H1 (cell line): ENCODE measurements at regions not wholly inside any gene's neighbourhood (a gene's known extent, or its start where the extent isn't known, plus 50 kb on each side); places are given as distances from the start of the nearest gene placed in this dataset.

ENCODE experiments used
- CTCF ChIA-PET: fragments of 300-600 bp; sonication (Branson Sonifier 250); formaldehyde crosslinking; loops from one replicate; lab custom pipeline; 2021; ENCODE audit not compliant: partially characterized antibody; lab: Charles Lee
- POLR2A ChIA-PET: fragments of 300-600 bp; sonication (Branson Sonifier 250); formaldehyde crosslinking; loops from one replicate; lab custom pipeline; 2021; ENCODE audit warnings: inconsistent platforms; ENCODE audit not compliant: partially characterized antibody; lab: Charles Lee
- DNase-seq, 2 experiments: peaks; one replicate each; pipeline versions ENCODE4 v3.0.0 to v3.0.0-alpha.2; 2010 to 2022; ENCODE audit warnings: low spot score in 2 of 2, low read depth in 1 of 2, mixed read lengths in 1 of 2
- FAIRE-seq: peaks from 2 replicates; lab custom pipeline; 2011; peaks lifted over from hg19 to GRCh38; lab: Jason Lieb, UNC
- H2AFZ ChIP-seq: 2 replicates; pipeline ENCODE4 v1.8.1; 2012; ENCODE audit warnings: low read length, inconsistent platforms
- H2AK5ac ChIP-seq: 2 replicates; pipeline ENCODE4 v1.6.1; 2013; ENCODE audit warnings: low read depth, low read length
- H2BK120ac ChIP-seq: replicated peaks from 2 replicates; pipeline ENCODE3; 2013; ENCODE audit warnings: low read depth, low read length, inconsistent platforms
- H2BK12ac ChIP-seq: 2 replicates; pipeline ENCODE4 v1.6.1; 2013; ENCODE audit warnings: low read depth, low read length
- H2BK15ac ChIP-seq: 2 replicates; pipeline ENCODE4 v1.6.1; 2013; ENCODE audit warnings: low read length
- H2BK20ac ChIP-seq: 2 replicates; pipeline ENCODE4 v1.6.1; 2013; ENCODE audit warnings: low read length
- H2BK5ac ChIP-seq: 2 replicates; pipeline ENCODE4 v1.6.1; 2013; ENCODE audit warnings: low read depth, low read length
- H3K14ac ChIP-seq: 2 replicates; pipeline ENCODE4 v1.6.1; 2013; ENCODE audit warnings: inconsistent platforms; ENCODE audit not compliant: insufficient read length
- H3K18ac ChIP-seq: 2 replicates; pipeline ENCODE4 v1.6.1; 2013; ENCODE audit warnings: low read length; ENCODE audit errors: extremely low read depth
- H3K23ac ChIP-seq: 2 replicates; pipeline ENCODE4 v1.6.1; 2013; ENCODE audit warnings: inconsistent platforms; ENCODE audit not compliant: insufficient read length
- H3K23me2 ChIP-seq: 2 replicates; pipeline ENCODE4 v1.6.1; 2013; ENCODE audit warnings: low read depth, low read length
- H3K27ac ChIP-seq: 2 replicates; pipeline ENCODE4 v1.6.1; 2011; ENCODE audit warnings: low read depth, low read length, inconsistent platforms
- H3K27me3 ChIP-seq, 4 experiments: replicated peaks in 1 of 4; 1 replicate in 1 of 4; 2 replicates in 3 of 4; pipeline versions ENCODE4 v1.6.1 to v1.8.1; 2011 to 2013; ENCODE audit warnings: low read length in 3 of 4, mild to moderate bottlenecking in 3 of 4, inconsistent platforms in 2 of 4, mixed read lengths in 2 of 4, moderate library complexity in 1 of 4; ENCODE audit not compliant: control insufficient read depth in 3 of 4, insufficient read depth in 3 of 4; ENCODE audit errors: extremely low read depth in 1 of 4
- H3K36me3 ChIP-seq, 4 experiments: 2 replicates each; pipeline versions ENCODE4 v1.6.1 to v1.8.1; 2011 to 2013; ENCODE audit warnings: mild to moderate bottlenecking in 4 of 4, low read length in 3 of 4, moderate library complexity in 2 of 4, control low read depth in 1 of 4, inconsistent platforms in 1 of 4; ENCODE audit not compliant: insufficient read depth in 4 of 4, control insufficient read depth in 2 of 4
- H3K4ac ChIP-seq: replicated peaks from 2 replicates; pipeline ENCODE3; 2013; ENCODE audit warnings: low read length, low read depth, mixed read lengths, inconsistent platforms; ENCODE audit not compliant: insufficient read length
- H3K4me1 ChIP-seq, 4 experiments: replicated peaks in 1 of 4; 1 replicate in 1 of 4; 2 replicates in 3 of 4; pipeline versions ENCODE4 v1.6.1 to v1.8.1; 2011 to 2013; ENCODE audit warnings: low read length in 3 of 4, inconsistent platforms in 2 of 4, mixed read lengths in 1 of 4; ENCODE audit not compliant: insufficient read depth in 4 of 4, control insufficient read depth in 3 of 4
- H3K4me2 ChIP-seq, 2 experiments: 2 replicates each; pipeline versions ENCODE4 v1.6.1 to v1.8.1; 2011 to 2013; ENCODE audit warnings: low read depth in 2 of 2, low read length in 2 of 2, control low read depth in 1 of 2, inconsistent platforms in 1 of 2, mild to moderate bottlenecking in 1 of 2; ENCODE audit not compliant: insufficient read depth in 1 of 2
- H3K4me3 ChIP-seq, 4 experiments: fragments of 200-600, 300-600 bp in 1 of 4; sonication (generic), shearing (Covaris generic), sonication (Bioruptor Twin) in 1 of 4; 2 replicates each; pipeline versions ENCODE4 v1.5.1 to v1.8.1; 2011 to 2016; ENCODE audit warnings: low read length in 4 of 4, low read depth in 3 of 4, control low read depth in 2 of 4, inconsistent platforms in 2 of 4, mild to moderate bottlenecking in 2 of 4, mixed read lengths in 1 of 4, moderate library complexity in 1 of 4; ENCODE audit not compliant: insufficient read depth in 2 of 4; ENCODE audit errors: extremely low read depth in 1 of 4
- H3K56ac ChIP-seq: replicated peaks from 2 replicates; pipeline ENCODE3; 2013; ENCODE audit warnings: low read depth, mild to moderate bottlenecking, mixed read lengths, low read length, inconsistent platforms; ENCODE audit not compliant: insufficient read length
- H3K79me1 ChIP-seq: 2 replicates; pipeline ENCODE4 v1.6.1; 2013; ENCODE audit warnings: low read depth, low read length, control low read depth
- H3K79me2 ChIP-seq, 2 experiments: 2 replicates each; pipeline versions ENCODE4 v1.6.1 to v1.8.1; 2012 to 2013; ENCODE audit warnings: low read length in 2 of 2, mild to moderate bottlenecking in 2 of 2, inconsistent platforms in 1 of 2; ENCODE audit not compliant: insufficient read depth in 2 of 2, control insufficient read depth in 1 of 2
- H3K9ac ChIP-seq, 4 experiments: replicated peaks in 1 of 4; 1 replicate in 1 of 4; 2 replicates in 3 of 4; pipeline versions ENCODE4 v1.6.1 to v1.8.1; 2011 to 2013; ENCODE audit warnings: low read depth in 3 of 4, low read length in 3 of 4, control low read depth in 2 of 4, mild to moderate bottlenecking in 2 of 4, moderate library complexity in 2 of 4, inconsistent platforms in 1 of 4; ENCODE audit errors: extremely low read depth in 1 of 4
- H3K9me3 ChIP-seq, 2 experiments: 2 replicates each; pipeline versions ENCODE4 v1.6.1 to v1.8.1; 2012 to 2013; ENCODE audit warnings: mild to moderate bottlenecking in 2 of 2, moderate library complexity in 2 of 2, control low read depth in 1 of 2, inconsistent platforms in 1 of 2, low read depth in 1 of 2, low read length in 1 of 2, mixed read lengths in 1 of 2; ENCODE audit not compliant: insufficient read depth in 2 of 2
- H4K20me1 ChIP-seq, 2 experiments: replicated peaks in 1 of 2; 2 replicates each; pipeline versions ENCODE3 to v1.8.1; 2011 to 2013; ENCODE audit warnings: inconsistent platforms in 2 of 2, low read length in 2 of 2, mild to moderate bottlenecking in 1 of 2; ENCODE audit not compliant: insufficient read depth in 2 of 2, control insufficient read depth in 1 of 2
- H4K5ac ChIP-seq: 2 replicates; pipeline ENCODE4 v1.6.1; 2013; ENCODE audit warnings: low read length, low read depth, mixed read lengths, inconsistent platforms; ENCODE audit not compliant: insufficient read length
- H4K8ac ChIP-seq: 2 replicates; pipeline ENCODE4 v1.8.0; 2013; ENCODE audit warnings: mild to moderate bottlenecking, moderate library complexity, low read length, inconsistent platforms; ENCODE audit not compliant: insufficient read depth; ENCODE audit errors: extremely low read depth
- H4K91ac ChIP-seq: replicated peaks from 2 replicates; pipeline ENCODE3; 2013; ENCODE audit warnings: low read length, mixed read lengths, inconsistent platforms; ENCODE audit not compliant: insufficient read length
- BCL11A ChIP-seq, 2 experiments: IDR thresholded peaks; one replicate each; pipeline ENCODE4 v1.6.1; 2011; ENCODE audit warnings: low read depth in 2 of 2, low read length in 2 of 2, mild to moderate bottlenecking in 2 of 2
- CREB1 ChIP-seq: IDR thresholded peaks from 2 replicates; pipeline ENCODE4 v1.6.1; 2012; ENCODE audit warnings: inconsistent platforms
- EZH2 ChIP-seq: fragments of 200-600 bp; sonication (generic); IDR thresholded peaks from 2 replicates; pipeline ENCODE4 v1.7.1; 2012; ENCODE audit warnings: low read depth, mild to moderate bottlenecking, moderate library complexity, low read length, inconsistent platforms; ENCODE audit not compliant: severe bottlenecking
- RAD21 ChIP-seq, 2 experiments: IDR thresholded peaks in 1 of 2; conservative IDR thresholded peaks in 1 of 2; 2 replicates each; pipeline ENCODE4 v1.6.1; 2011; ENCODE audit warnings: low read depth in 2 of 2, low read length in 2 of 2, improper control_type of control experiment in 1 of 2, inconsistent platforms in 1 of 2, mild to moderate bottlenecking in 1 of 2, moderate library complexity in 1 of 2
- RFX5 ChIP-seq: IDR thresholded peaks from 2 replicates; pipeline ENCODE4 v1.6.1; 2011; ENCODE audit warnings: low read depth, low read length, improper control_type of control experiment, borderline replicate concordance
- SP2 ChIP-seq: IDR thresholded peaks from 2 replicates; pipeline ENCODE4 v1.6.1; 2012; ENCODE audit warnings: mild to moderate bottlenecking, low read length, inconsistent platforms
- TBP ChIP-seq: IDR thresholded peaks from 2 replicates; pipeline ENCODE4 v1.6.1; 2011; ENCODE audit warnings: low read depth, low read length, improper control_type of control experiment
- ZNF274 ChIP-seq: IDR thresholded peaks from 2 replicates; pipeline ENCODE4 v1.7.0; 2012; ENCODE audit warnings: low read length, borderline replicate concordance; ENCODE audit errors: extremely low read depth
- WGBS, 2 experiments: shearing (Covaris generic) in 1 of 2; methylation state at CpG; one replicate each; pipeline versions ENCODE4 v1.1.6 to v1.1.7; 2013 to 2015; ENCODE audit warnings: low lambda C conversion rate in 2 of 2, mixed read lengths in 2 of 2, inconsistent platforms in 1 of 2, low coverage in 1 of 2, missing lambda C conversion rate in 1 of 2; ENCODE audit not compliant: insufficient replicate concordance in 2 of 2, insufficient coverage in 1 of 2, insufficient read length in 1 of 2; ENCODE audit errors: extremely low coverage in 1 of 2, missing lambda C conversion rate in 1 of 2; 5-methylcytosine and 5-hydroxymethylcytosine counted together

DNA sequence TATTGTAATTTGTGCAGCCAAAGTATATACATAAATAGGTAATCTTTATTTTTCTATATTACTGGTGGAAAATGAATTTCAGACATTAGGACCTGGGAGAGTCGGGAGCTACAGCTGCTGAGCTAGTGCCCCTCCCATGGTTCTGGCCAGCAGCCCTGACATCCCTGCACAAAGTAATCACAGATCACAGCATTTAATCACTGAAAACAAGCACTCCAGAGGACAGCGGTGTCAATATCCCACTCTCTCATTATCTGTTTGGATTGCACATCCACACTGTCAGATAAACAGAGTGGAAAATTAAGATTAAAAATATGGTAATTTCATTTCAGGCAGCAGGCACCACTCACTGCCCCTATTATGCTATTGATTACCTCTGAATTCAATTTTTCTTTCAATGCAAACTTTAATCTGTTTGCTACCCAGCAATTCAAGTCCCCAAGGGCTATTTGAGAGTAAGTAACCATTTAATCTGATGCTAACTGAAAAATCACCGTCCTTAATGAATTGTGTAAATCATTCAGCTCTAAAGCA, 254.1 kb upstream of the SOX21 start:
- H3K27ac ChIP-seq: no peak overlapping the region
- no peaks in the 10 kb centered on the region for H3K27me3 ChIP-seq
- TF ChIP-seq TBP (no peak), SP2 (no peak), ZNF274 (no peak), RAD21 (IDR thresholded peaks at IDR 0.05 in 1 of 2, conservative IDR thresholded peaks at IDR 0.05 in 1 of 2; ENCODE audit: low read depth in 2 of 2, low read length in 2 of 2) (no peak), CREB1 (no peak), RFX5 (no peak), EZH2 (no peak), BCL11A (IDR thresholded peaks at IDR 0.05; ENCODE audit: low read depth in 2 of 2, low read length in 2 of 2) (no peak)

More for the DNA sequence above, 254.1 kb upstream of the SOX21 start:
- H3K56ac ChIP-seq: no peak overlapping the region
- no peak overlapping the region for H4K8ac ChIP-seq
- H3K79me2 ChIP-seq: no peaks in the 10 kb centered on the region
- no peak overlapping the region for H2BK5ac ChIP-seq
- no peak overlapping the region for H2AFZ ChIP-seq
- no peak overlapping the region for H4K91ac ChIP-seq
- peaks cover 6% of the 10 kb centered on the region; the same call in 1 of the 2 replicates for H3K23me2 ChIP-seq
- no peak overlapping the region for H2BK12ac ChIP-seq
- H3K36me3 ChIP-seq: no peaks in the 10 kb centered on the region
- no peak overlapping the region for H2BK20ac ChIP-seq
- POLR2A ChIA-PET: interaction anchor here (2.2 to 2.7 kb wide), 2 partner anchors 16 to 30 kb away, joined by 7 to 8 read pairs; no protein-coding TSS in a partner anchor
- H2BK15ac ChIP-seq: no peak overlapping the region
- H3K4me3 ChIP-seq: peak overlapping the region in 1 of 4 experiments; percentile 85; a peak in 1 of 8 replicates
- H2BK120ac ChIP-seq: no peak overlapping the region
- no peak overlapping the region for H3K18ac ChIP-seq
- H4K20me1 ChIP-seq: no peaks in the 10 kb centered on the region
- H3K9ac ChIP-seq: no peak overlapping the region
- DNase-seq (no peak), FAIRE-seq (peak; percentile 55)
- 73% methylated on average over 3 of the region's 3 CpGs; no CpG with 5 or more reads in 1 of the 2 experiments for WGBS, 2 experiments
- H3K4me1 ChIP-seq: peaks cover 0 to 7% (median 3%) of the 10 kb centered on the region in 4 experiments; a peak in 4 of 7 replicates
- H3K23ac ChIP-seq: no peak overlapping the region
- no peaks in the 10 kb centered on the region for H3K79me1 ChIP-seq
- H3K4me2 ChIP-seq: peak overlapping the region in 1 of 2 experiments; percentile 96; a peak in 2 of 4 replicates
- H3K4ac ChIP-seq: no peak overlapping the region
- CTCF ChIA-PET: interaction anchor here (0.8 to 2.8 kb wide), 10 partner anchors 9 to 305 kb away, joined by 3 to 19 read pairs (median 6); no protein-coding TSS in a partner anchor
- no peak overlapping the region for H3K14ac ChIP-seq
- H2AK5ac ChIP-seq: no peak overlapping the region
- H4K5ac ChIP-seq: no peak overlapping the region
- H3K9me3 ChIP-seq: no peaks in the 10 kb centered on the region
